ENCODE measurements at regions not wholly inside any gene's neighbourhood (a gene's known extent, or its start where the extent isn't known, plus 50 kb on each side); places are given as distances from the start of the nearest gene placed in this dataset.
"Not testable (repeated sequence)": the region's sequence is repeated elsewhere in the genome, so short reads cannot be mapped to it uniquely, and the experiment has no call there.

DNA sequence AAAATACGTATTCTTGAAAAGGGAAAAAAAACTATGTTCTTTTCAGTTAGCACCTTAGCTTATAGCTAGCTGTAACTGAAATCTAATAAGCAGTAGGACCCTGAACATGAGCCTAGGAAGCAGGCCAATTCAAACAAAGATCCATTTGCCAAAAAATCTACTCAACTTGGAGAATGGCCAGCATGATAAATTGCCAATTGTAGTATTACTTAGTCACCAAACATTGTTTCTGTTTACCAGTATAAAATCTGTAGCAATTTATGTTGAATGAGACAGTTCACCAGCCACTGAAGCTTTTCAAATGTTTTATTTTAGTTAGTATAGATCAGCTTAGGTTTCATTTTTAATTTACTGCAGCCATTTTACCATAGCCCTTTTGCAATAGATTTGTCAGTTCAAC, 323.6 kb upstream of the DIPK2B start:
- in situ Hi-C loops (cut with HindIII; ENCODE audit: low sequenced_read_pairs): no loop called here

DNA sequence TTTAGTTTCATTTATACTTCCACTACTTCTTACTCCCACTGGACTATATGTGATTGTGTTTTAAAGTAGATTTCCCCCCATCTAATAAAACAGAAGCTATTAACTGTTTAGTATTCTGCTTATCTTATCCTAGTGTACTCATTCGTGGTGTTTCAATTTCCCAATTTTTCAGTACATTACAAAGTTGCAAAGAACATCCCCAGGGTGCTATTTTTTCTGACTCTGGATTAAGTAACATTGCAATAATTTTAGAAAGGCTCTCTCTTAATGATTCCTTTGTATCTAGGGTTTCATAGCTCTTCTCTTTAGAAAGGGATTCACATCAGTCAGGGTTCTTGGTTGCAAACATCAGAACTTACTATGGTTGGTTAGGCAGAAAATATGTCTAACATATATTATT, 317.9 kb upstream of the DIPK2B start:
- in situ Hi-C loops (cut with HindIII; ENCODE audit: low sequenced_read_pairs): no loop called here

GRCh38 chrX:45517090-45517973, 316.7 kb upstream of the DIPK2B start:
- in situ Hi-C loops (cut with HindIII; ENCODE audit: low sequenced_read_pairs): no loop called here

GRCh38 chrX:45515262-45516215, 314.9 kb upstream of the DIPK2B start:
- in situ Hi-C loops (cut with HindIII; ENCODE audit: low sequenced_read_pairs): no loop called here

- in situ Hi-C loops (cut with HindIII; ENCODE audit: low sequenced_read_pairs): no loop called here
Measured at GRCh38 chrX:45513042-45513441, 312.4 kb upstream of the DIPK2B start.

- in situ Hi-C loops (cut with HindIII; ENCODE audit: low sequenced_read_pairs): no loop called here
Measured at GRCh38 chrX:45508454-45508853, 307.8 kb upstream of the DIPK2B start.

GRCh38 chrX:45506149-45506730, 305.6 kb upstream of the DIPK2B start:
- in situ Hi-C loops (cut with HindIII; ENCODE audit: low sequenced_read_pairs): no loop called here

GRCh38 chrX:45505214-45505613, 304.5 kb upstream of the DIPK2B start:
- in situ Hi-C loops (cut with HindIII; ENCODE audit: low sequenced_read_pairs): no loop called here

GRCh38 chrX:45503787-45504362, 303.2 kb upstream of the DIPK2B start:
- in situ Hi-C loops (cut with HindIII; ENCODE audit: low sequenced_read_pairs): not testable (repeated sequence)

DNA sequence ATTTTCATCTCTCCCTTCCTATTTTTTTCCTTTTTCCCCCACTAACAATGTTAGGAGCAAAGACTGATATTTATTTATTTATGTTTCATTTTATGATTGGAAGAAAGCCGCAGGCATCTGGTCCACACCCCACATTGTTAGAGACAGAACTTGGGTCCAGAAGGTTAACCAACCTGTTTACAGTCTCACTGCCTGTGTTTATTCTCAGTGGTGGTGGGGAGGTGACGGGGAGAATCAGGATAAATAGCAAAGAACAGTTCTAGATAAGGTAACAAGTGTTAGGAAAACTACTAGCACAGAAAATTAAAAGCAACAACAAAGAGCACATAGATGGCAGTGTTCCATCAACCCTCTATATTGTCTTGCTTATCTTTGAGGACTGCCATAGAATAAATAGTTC, 301.7 kb upstream of the DIPK2B start:
- in situ Hi-C loops (cut with HindIII; ENCODE audit: low sequenced_read_pairs): no loop called here

GRCh38 chrX:45497290-45497689, 296.6 kb upstream of the DIPK2B start:
- in situ Hi-C loops (cut with HindIII; ENCODE audit: low sequenced_read_pairs): no loop called here

- in situ Hi-C loops (cut with HindIII; ENCODE audit: low sequenced_read_pairs): no loop called here
Measured at GRCh38 chrX:45485719-45486118, 285.0 kb upstream of the DIPK2B start.

GRCh38 chrX:45479835-45480422, 279.3 kb upstream of the DIPK2B start:
- in situ Hi-C loops (cut with HindIII; ENCODE audit: low sequenced_read_pairs): loop anchor here (5.0 kb wide), 1 partner anchor 148 kb away; no protein-coding TSS in a partner anchor

GRCh38 chrX:45479196-45479834, 278.6 kb upstream of the DIPK2B start:
- in situ Hi-C loops (cut with HindIII; ENCODE audit: low sequenced_read_pairs): loop anchor here (5.0 kb wide), 1 partner anchor 147 kb away; no protein-coding TSS in a partner anchor

DNA sequence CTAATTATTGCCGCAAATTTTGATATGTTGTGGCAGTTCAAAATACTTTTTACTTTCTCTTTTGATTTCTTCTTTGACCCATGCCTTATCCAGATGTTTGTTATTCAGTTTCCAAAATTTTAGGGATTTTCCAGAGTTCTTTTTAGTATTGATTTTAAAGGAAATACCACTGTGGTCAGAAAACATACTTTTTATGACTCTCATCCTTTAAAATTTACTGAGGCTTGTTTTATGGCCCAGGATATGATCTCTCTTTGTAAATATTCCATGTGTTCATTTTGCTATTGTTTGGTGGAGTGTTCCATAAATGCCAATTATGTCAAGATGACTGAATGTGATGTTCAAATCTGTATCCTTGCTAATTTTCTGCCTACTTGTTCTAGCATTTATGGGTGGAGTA, 272.3 kb upstream of the DIPK2B start:
- in situ Hi-C loops (cut with HindIII; ENCODE audit: low sequenced_read_pairs): no loop called here

DNA sequence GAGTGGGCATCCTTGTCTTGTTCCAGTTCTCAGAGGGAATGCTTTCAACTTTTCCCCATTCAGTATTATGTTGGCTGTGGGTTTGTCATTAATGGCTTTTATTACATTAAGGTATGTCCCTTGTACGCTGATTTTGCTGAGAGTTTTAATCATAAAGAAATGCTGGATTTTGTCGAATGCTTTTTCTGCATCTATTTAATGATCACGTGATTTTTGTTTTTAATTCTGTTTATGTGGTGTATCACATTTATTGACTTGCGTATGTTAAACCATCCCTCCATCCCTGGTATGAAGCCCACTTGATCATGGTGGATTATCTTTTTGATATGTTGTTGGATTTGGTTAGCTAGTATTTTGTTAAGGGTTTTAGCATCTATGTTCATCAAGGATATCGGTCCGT, 266.9 kb upstream of the DIPK2B start:
- in situ Hi-C loops (cut with HindIII; ENCODE audit: low sequenced_read_pairs): not testable (repeated sequence)

DNA sequence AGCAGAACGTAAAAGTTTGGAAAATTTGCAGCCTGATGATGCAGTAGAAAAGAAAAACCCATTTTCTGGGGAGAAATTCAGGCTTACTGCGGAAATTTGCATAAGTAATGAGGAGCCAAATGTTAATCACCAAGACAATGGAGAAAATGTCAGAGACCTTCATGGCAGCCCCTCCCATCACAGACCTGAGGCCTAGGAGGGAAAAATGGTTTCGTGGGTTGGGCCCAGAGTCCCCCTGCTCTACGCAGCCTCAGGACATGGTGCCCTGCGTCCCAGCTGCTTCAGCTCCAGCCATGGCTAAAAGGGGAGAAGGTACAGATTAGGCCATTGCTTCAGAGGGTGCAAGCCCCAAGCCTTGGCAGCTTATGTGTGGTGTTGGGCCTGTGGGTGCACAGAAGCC, 255.1 kb upstream of the DIPK2B start:
- in situ Hi-C loops (cut with HindIII; ENCODE audit: low sequenced_read_pairs): not testable (repeated sequence)

DNA sequence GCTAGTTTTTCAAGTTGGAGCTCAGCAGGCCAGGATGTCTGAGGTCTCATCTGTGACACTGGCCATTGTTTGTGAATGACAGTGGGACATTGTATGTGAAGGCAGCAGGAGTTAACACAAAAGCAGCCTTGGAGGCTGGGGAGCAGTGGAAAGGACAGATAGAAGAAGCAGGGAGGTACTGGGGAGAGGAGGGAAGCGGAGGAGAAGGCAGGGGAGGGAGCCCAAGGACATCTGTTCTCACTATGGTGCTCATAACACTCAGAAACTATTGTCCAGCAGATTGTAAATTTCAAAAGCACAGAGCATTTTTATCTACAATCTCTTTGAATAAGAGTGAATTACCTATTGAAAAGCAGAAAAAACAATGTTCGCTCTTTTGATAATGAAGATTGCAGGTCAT, 253.6 kb upstream of the DIPK2B start:
- in situ Hi-C loops (cut with HindIII; ENCODE audit: low sequenced_read_pairs): no loop called here

DNA sequence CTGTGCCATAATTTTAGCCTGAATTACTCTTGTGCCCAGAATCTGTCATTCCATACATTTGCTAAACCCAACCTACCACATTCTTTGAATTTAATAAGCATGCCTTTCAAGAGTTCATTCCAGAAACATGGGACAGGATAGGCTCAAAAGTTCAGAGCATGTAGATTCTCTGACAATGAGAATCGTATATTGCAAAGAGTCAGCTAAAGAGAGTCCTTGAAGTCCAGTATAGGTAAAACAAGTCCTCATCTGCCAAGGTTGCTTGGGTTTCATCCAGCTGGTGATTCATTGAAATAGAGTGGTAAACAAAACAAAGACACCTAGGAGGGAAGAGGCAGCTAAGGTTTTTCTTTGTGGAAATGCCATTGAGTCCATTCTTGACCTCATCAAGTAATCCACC, 249.3 kb upstream of the DIPK2B start:
- in situ Hi-C loops (cut with HindIII; ENCODE audit: low sequenced_read_pairs): no loop called here

- in situ Hi-C loops (cut with HindIII; ENCODE audit: low sequenced_read_pairs): no loop called here
Measured at GRCh38 chrX:45447995-45448394, 247.3 kb upstream of the DIPK2B start.

Measured in DLD1 (cell line).